ENCODE measurements at regions not wholly inside any gene's neighbourhood (a gene's known extent, or its start where the extent isn't known, plus 50 kb on each side); places are given as distances from the start of the nearest gene placed in this dataset.

- Histone ChIP-seq H3K27ac (ENCODE audit: low read depth, low read length) (no peak overlapping the region), H3K4me1 (ENCODE audit: control insufficient read depth, insufficient read depth, low read length) (no peaks in the 10 kb centered on the region), H3K4me3 (ENCODE audit: low read depth, low read length) (no peak overlapping the region), H3K9me3 (ENCODE audit: control insufficient read depth, insufficient read depth, low read length) (no peaks in the 10 kb centered on the region), H3K27me3 (ENCODE audit: control insufficient read depth, insufficient read depth, low read length) (no peaks in the 10 kb centered on the region), H3K36me3 (ENCODE audit: control insufficient read depth, insufficient read depth, low read length) (no peaks in the 10 kb centered on the region)
- DNase-seq (ENCODE audit: low read depth in 4 of 6, low spot score in 6 of 6) = no peak
- 100% methylated on average over 1 of the region's 2 CpGs for WGBS (ENCODE audit: insufficient coverage)
These were observed 415.0 kb upstream of the ZNF507 start for GRCh38 chr19:31930401-31930800.

GRCh38 chr19:31937983-31938382, 407.4 kb upstream of the ZNF507 start:
- no CpG with 5 or more reads among the region's 3 CpGs for WGBS (ENCODE audit: insufficient coverage)
- H3K9me3 ChIP-seq (ENCODE audit: control insufficient read depth, insufficient read depth, low read length) = no peaks in the 10 kb centered on the region
- H3K4me1 ChIP-seq (ENCODE audit: control insufficient read depth, insufficient read depth, low read length) = no peaks in the 10 kb centered on the region
- H3K27me3 ChIP-seq (ENCODE audit: control insufficient read depth, insufficient read depth, low read length) = no peaks in the 10 kb centered on the region
- H3K4me3 ChIP-seq (ENCODE audit: low read depth, low read length) = no peak overlapping the region
- no peak overlapping the region for H3K27ac ChIP-seq (ENCODE audit: low read depth, low read length)
- no peak for DNase-seq (ENCODE audit: low read depth in 4 of 6, low spot score in 6 of 6)
- no peaks in the 10 kb centered on the region for H3K36me3 ChIP-seq (ENCODE audit: control insufficient read depth, insufficient read depth, low read length)

- Histone ChIP-seq H3K27me3 (ENCODE audit: control insufficient read depth, insufficient read depth, low read length) (no peaks in the 10 kb centered on the region), H3K27ac (ENCODE audit: low read depth, low read length) (no peak overlapping the region), H3K9me3 (ENCODE audit: control insufficient read depth, insufficient read depth, low read length) (no peaks in the 10 kb centered on the region), H3K4me3 (ENCODE audit: low read depth, low read length) (no peak overlapping the region), H3K36me3 (ENCODE audit: control insufficient read depth, insufficient read depth, low read length) (no peaks in the 10 kb centered on the region), H3K4me1 (ENCODE audit: control insufficient read depth, insufficient read depth, low read length) (no peaks in the 10 kb centered on the region)
- 82% methylated on average over 5 of the region's 5 CpGs for WGBS (ENCODE audit: insufficient coverage)
- no peak for DNase-seq (ENCODE audit: low read depth in 4 of 6, low spot score in 6 of 6)
These were observed 406.7 kb upstream of the ZNF507 start for GRCh38 chr19:31938675-31939074.

- DNase-seq (ENCODE audit: low read depth in 4 of 6, low spot score in 6 of 6) = no peak
- Histone ChIP-seq H3K27me3 (ENCODE audit: control insufficient read depth, insufficient read depth, low read length) (no peaks in the 10 kb centered on the region), H3K4me3 (ENCODE audit: low read depth, low read length) (no peak overlapping the region), H3K36me3 (ENCODE audit: control insufficient read depth, insufficient read depth, low read length) (no peaks in the 10 kb centered on the region), H3K9me3 (ENCODE audit: control insufficient read depth, insufficient read depth, low read length) (no peaks in the 10 kb centered on the region), H3K27ac (ENCODE audit: low read depth, low read length) (no peak overlapping the region), H3K4me1 (ENCODE audit: control insufficient read depth, insufficient read depth, low read length) (no peaks in the 10 kb centered on the region)
- 86% methylated on average over 1 of the region's 2 CpGs for WGBS (ENCODE audit: insufficient coverage)
These were observed 405.0 kb upstream of the ZNF507 start for GRCh38 chr19:31940396-31940795.

- WGBS (ENCODE audit: insufficient coverage) = 21% methylated on average over 8 of the region's 11 CpGs
- Histone ChIP-seq H3K4me3 (ENCODE audit: low read depth, low read length) (no peak overlapping the region), H3K9me3 (ENCODE audit: control insufficient read depth, insufficient read depth, low read length) (no peaks in the 10 kb centered on the region), H3K27me3 (ENCODE audit: control insufficient read depth, insufficient read depth, low read length) (no peaks in the 10 kb centered on the region), H3K27ac (ENCODE audit: low read depth, low read length) (no peak overlapping the region), H3K36me3 (ENCODE audit: control insufficient read depth, insufficient read depth, low read length) (no peaks in the 10 kb centered on the region), H3K4me1 (ENCODE audit: control insufficient read depth, insufficient read depth, low read length) (no peaks in the 10 kb centered on the region)
- DNase-seq (ENCODE audit: low read depth in 4 of 6, low spot score in 6 of 6) = peak in 1 of 6 donors; percentile 81
These were observed 402.2 kb upstream of the ZNF507 start for GRCh38 chr19:31943191-31943661.

- Histone ChIP-seq H3K4me3 (ENCODE audit: low read depth, low read length) (no peak overlapping the region), H3K27ac (ENCODE audit: low read depth, low read length) (no peak overlapping the region), H3K36me3 (ENCODE audit: control insufficient read depth, insufficient read depth, low read length) (no peaks in the 10 kb centered on the region), H3K27me3 (ENCODE audit: control insufficient read depth, insufficient read depth, low read length) (no peaks in the 10 kb centered on the region), H3K4me1 (ENCODE audit: control insufficient read depth, insufficient read depth, low read length) (no peaks in the 10 kb centered on the region), H3K9me3 (ENCODE audit: control insufficient read depth, insufficient read depth, low read length) (no peaks in the 10 kb centered on the region)
- no CpG with 5 or more reads among the region's 11 CpGs for WGBS (ENCODE audit: insufficient coverage)
- no peak for DNase-seq (ENCODE audit: low read depth in 4 of 6, low spot score in 6 of 6)
These were observed 401.6 kb upstream of the ZNF507 start for GRCh38 chr19:31943778-31944177.

- no peaks in the 10 kb centered on the region for H3K36me3 ChIP-seq (ENCODE audit: control insufficient read depth, insufficient read depth, low read length)
- no peak for DNase-seq (ENCODE audit: low read depth in 4 of 6, low spot score in 6 of 6)
- H3K9me3 ChIP-seq (ENCODE audit: control insufficient read depth, insufficient read depth, low read length) = no peaks in the 10 kb centered on the region
- H3K4me1 ChIP-seq (ENCODE audit: control insufficient read depth, insufficient read depth, low read length) = no peaks in the 10 kb centered on the region
- no peak overlapping the region for H3K4me3 ChIP-seq (ENCODE audit: low read depth, low read length)
- H3K27me3 ChIP-seq (ENCODE audit: control insufficient read depth, insufficient read depth, low read length) = no peaks in the 10 kb centered on the region
- no peak overlapping the region for H3K27ac ChIP-seq (ENCODE audit: low read depth, low read length)
- WGBS (ENCODE audit: insufficient coverage) = 80% methylated on average over 2 of the region's 3 CpGs
These were observed 401.1 kb upstream of the ZNF507 start for GRCh38 chr19:31944326-31944725.

- Histone ChIP-seq H3K36me3 (ENCODE audit: control insufficient read depth, insufficient read depth, low read length) (no peaks in the 10 kb centered on the region), H3K4me3 (ENCODE audit: low read depth, low read length) (no peak overlapping the region), H3K27ac (ENCODE audit: low read depth, low read length) (no peak overlapping the region), H3K9me3 (ENCODE audit: control insufficient read depth, insufficient read depth, low read length) (no peaks in the 10 kb centered on the region), H3K27me3 (ENCODE audit: control insufficient read depth, insufficient read depth, low read length) (no peaks in the 10 kb centered on the region), H3K4me1 (ENCODE audit: control insufficient read depth, insufficient read depth, low read length) (no peaks in the 10 kb centered on the region)
- 77% methylated on average over 4 of the region's 4 CpGs for WGBS (ENCODE audit: insufficient coverage)
- DNase-seq (ENCODE audit: low read depth in 4 of 6, low spot score in 6 of 6) = no peak
These were observed 398.9 kb upstream of the ZNF507 start for GRCh38 chr19:31946491-31946890.

GRCh38 chr19:31947436-31948115, 397.8 kb upstream of the ZNF507 start:
- WGBS (ENCODE audit: insufficient coverage) = 38% methylated on average over 12 of the region's 17 CpGs
- Histone ChIP-seq H3K27me3 (ENCODE audit: control insufficient read depth, insufficient read depth, low read length) (no peaks in the 10 kb centered on the region), H3K4me3 (ENCODE audit: low read depth, low read length) (no peak overlapping the region), H3K27ac (ENCODE audit: low read depth, low read length) (no peak overlapping the region), H3K4me1 (ENCODE audit: control insufficient read depth, insufficient read depth, low read length) (no peaks in the 10 kb centered on the region), H3K36me3 (ENCODE audit: control insufficient read depth, insufficient read depth, low read length) (no peaks in the 10 kb centered on the region), H3K9me3 (ENCODE audit: control insufficient read depth, insufficient read depth, low read length) (no peaks in the 10 kb centered on the region)
- peak in 1 of 6 donors; percentile 48 for DNase-seq (ENCODE audit: low read depth in 4 of 6, low spot score in 6 of 6)

GRCh38 chr19:31952693-31953092, 392.7 kb upstream of the ZNF507 start:
- no peaks in the 10 kb centered on the region for H3K4me1 ChIP-seq (ENCODE audit: control insufficient read depth, insufficient read depth, low read length)
- H3K27ac ChIP-seq (ENCODE audit: low read depth, low read length) = no peak overlapping the region
- no peaks in the 10 kb centered on the region for H3K9me3 ChIP-seq (ENCODE audit: control insufficient read depth, insufficient read depth, low read length)
- no peaks in the 10 kb centered on the region for H3K27me3 ChIP-seq (ENCODE audit: control insufficient read depth, insufficient read depth, low read length)
- no peak overlapping the region for H3K4me3 ChIP-seq (ENCODE audit: low read depth, low read length)
- no peaks in the 10 kb centered on the region for H3K36me3 ChIP-seq (ENCODE audit: control insufficient read depth, insufficient read depth, low read length)
- no peak for DNase-seq (ENCODE audit: low read depth in 4 of 6, low spot score in 6 of 6)
- no CpG with 5 or more reads among the region's 1 CpG for WGBS (ENCODE audit: insufficient coverage)

Measured in spinal cord (tissue), 9 donors.